ENCODE measurements at regions not wholly inside any gene's neighbourhood (a gene's known extent, or its start where the extent isn't known, plus 50 kb on each side); places are given as distances from the start of the nearest gene placed in this dataset.

DNA sequence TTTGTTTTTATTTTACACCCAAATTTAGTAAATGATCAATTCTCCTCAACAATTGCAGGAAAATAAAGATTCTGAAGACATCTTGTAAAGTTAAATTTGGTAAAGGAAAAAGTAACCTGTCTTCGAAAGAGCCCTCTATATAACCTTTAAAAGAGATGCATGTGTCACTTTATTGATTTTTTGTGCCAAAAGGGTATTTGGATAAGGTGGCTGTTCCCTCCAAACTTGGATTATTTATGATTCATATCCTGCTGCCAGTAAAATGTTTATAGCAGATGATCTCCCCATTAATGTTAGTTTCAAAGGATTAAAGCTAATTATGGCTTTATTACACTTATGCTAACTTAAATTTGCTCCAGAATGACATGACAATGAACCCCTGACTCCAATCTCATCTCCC is 98.8 kb downstream of the DUSP6 start:
- DNase-seq, result no peak

DNA sequence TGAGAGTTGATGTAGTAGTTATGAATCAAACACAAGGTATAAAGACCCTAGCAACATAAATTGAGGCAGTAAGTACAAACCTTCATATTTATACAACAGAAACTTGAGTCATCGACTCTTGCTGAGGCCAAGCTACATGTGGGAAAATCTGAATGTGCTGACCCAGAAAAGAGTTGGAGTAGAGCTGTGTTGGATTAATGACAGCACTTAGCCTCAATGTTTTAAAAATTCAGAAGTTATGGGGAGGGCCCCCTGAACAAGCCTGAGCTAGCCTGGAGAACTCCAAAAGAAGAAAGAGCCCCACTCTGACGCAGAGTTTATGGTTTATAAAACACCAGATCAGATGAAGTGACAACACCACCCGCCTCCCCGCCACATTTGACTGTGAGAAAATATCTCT is 100.0 kb downstream of the DUSP6 start:
- DNase-seq, result no peak

DNA sequence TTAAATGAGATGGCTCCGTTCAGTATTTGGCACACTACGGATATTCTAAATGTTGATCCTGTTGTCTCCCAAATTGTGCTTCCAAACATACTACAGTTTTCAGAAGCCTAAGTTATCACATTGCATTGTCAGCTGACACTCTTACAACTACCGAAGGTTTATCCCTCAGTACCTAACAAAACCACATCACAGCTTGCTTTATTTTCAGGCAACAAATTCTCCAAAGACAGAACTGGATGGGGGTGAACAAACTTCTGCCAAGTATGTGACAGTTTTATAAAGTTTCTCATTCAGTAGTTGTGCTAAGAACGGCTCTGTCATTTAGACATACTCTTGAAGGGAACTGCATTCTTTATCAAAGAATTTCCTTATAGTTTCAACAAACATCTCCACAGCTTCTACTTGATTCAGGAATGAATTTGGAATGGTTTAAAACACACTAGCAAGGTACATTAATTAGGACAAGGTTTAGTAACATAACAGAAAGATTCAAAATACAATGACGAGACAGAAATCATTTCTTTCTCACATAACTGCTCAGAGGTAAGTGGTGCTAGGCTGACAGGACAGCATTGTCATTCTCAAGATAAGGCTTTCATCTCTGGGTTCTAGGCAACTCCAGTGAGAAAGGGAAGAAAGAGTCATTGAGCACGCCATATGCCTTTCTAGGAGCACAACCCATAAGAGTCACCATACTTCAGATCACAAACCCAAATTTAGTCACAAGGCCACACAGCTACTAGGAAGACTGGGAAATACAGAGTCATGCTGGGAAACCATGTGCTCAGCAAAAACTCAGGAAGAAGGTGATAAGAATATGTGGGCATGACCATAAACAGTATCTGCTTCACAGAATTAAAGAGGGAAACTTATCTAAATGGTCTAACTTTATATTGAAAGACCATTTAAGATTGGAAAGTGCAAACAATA is 100.7 kb downstream of the DUSP6 start:
- no peak for DNase-seq

DNA sequence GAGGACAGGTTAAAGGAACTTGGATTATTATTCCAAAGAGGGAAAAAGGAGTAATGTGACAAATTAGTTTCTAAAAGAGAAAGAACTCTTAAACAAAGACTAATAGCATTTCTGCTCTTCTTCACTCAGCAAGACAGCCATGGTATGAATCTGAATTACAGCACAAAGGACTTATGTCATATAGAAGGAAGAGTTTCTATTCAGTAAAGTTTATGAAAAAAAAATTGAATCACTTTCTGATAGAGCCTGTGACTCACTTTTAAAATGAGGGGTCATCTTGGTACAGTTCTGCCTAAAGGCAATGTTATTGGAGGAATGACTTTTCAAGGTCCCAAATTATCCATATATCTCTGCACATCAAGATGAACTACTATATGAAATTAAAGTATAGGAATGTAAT is 101.7 kb downstream of the DUSP6 start:
- peak in 1 of 4 experiments; percentile 18 for DNase-seq

DNA sequence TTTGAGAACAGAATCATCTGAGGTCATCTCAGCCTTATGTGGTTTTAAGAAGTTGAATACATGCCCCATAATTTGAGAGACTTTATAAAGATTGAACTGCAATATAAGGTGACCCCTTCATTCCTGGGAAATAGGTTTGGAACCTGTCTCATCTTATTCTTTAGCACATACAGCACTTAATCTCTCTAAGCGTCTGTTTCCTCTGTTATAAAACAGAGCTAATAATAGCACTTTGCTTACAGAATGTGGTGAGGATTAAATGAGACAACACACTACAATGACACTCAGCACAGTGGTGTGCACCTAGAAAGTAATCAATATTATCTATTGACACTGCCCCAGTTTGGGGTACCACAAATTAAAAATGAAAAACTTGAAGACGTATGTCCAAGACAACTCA is 102.1 kb downstream of the DUSP6 start:
- no peak for DNase-seq

DNA sequence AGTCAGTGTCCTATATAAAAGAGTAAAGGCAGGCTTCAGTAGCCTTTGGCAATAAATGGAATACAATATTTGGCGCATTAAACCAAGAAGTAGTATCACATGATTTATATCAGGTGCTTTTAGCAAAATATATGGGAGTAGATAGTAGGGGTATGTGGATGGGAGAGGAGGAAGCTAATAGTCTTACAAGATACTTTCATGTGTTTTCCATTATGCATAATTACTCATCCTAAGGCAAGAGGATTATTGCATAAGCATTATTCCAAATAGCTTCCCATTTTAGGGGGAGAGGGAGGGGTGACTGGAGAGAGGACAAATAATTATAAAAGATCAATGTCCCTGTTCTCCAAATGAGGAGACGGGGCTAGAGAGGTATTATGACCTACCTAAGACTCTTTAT is 104.3 kb downstream of the DUSP6 start:
- peak in 2 of 4 experiments; percentile 54 to 62 for DNase-seq

DNA sequence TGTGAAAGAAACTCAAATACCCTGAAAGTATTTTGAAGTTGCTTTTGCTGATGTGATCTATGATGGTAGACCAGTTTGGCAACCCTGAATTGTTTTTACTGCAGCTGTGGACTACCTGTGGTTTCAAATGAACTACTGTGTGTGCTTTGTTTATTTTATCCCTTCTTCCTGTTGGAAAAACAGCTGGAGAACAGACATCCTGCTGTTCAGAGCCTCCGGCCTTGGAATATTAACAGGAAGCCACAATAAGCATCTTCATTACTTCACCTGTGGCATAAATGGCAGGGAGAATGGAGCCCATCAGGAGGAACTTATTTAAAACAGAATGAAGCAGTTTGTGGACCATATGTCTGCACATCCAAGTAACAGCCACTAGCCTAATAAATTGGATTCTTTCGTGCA is 104.8 kb downstream of the DUSP6 start:
- DNase-seq, result no peak

DNA sequence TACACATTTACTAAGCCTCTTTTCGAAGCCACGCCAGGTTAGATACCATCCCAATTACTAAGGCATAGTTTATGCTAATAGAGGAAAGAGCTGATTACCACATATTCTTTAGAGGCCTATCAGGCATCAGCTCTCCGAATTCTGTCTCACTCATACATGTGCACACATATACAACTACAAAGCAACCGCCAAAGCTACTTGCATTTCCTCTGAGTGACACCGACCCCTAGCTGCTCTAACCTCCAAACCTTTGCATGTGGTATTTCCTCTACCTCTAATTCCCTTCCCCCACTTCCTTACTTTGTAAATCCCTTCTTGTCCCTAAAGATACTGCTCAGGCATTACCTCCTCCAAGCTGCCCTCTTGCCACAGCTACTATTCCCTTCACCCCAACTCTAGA is 107.2 kb downstream of the DUSP6 start:
- peak in 1 of 4 experiments; percentile 17 for DNase-seq

DNA sequence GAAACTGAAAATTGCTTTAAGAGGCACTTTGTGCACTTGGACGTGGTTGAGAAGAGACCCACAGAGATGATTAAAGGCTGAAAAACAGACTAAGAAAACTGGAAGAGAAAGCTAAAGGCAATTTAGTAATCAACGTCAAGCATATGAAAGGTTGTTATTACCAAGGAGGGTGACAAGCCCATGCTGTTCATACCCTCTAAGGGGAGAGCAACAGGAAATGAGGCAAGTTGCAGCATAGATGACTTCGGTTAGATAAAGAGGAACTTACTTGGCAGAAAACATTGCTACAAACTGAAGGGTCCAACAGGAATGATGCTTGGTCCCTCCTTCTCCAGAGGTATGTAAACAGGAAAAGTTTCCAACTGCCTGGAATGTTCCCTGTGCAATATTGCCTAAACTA is 107.8 kb downstream of the DUSP6 start:
- peak; percentile 65 to 90 (median 75) for DNase-seq

DNA sequence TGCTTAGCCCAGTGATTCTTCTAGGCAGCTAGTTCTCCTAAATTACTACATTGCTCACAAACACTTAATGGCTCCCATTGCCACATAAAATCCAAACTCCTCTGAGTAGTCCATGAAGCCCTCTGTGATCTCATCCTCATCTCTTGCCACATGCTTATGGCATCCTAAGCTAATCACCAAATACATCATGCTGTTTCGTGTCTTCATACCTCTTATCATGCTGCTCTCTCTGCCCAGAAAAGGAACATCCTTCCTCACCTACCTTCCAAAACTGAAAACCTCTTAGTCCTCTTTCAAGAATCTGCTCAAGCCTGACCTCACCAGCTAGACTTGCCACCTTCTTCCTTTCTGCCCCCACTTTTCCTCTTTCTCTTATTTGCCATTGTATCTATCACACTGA is 108.5 kb downstream of the DUSP6 start:
- peak; percentile 35 to 80 (median 52) for DNase-seq

DNA sequence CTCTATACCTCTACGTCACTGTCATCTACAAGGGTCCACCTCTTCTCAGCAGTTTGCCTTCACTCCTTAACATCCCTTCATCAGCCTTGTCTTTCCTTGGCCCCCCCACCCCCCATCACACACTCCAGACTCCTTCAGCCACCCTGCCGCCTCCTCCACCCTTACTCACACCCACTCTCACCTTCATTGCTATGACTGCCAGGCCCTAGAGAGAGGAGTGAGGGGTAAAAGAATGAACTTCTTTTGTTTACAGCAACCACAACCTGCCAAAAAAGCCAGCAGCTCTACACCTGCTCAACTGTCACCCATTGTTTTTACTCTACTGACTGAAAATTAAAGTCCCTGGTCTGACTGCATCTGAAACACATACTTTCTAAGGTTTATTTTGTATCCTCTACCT is 112.8 kb downstream of the DUSP6 start:
- DNase-seq, result no peak

DNA sequence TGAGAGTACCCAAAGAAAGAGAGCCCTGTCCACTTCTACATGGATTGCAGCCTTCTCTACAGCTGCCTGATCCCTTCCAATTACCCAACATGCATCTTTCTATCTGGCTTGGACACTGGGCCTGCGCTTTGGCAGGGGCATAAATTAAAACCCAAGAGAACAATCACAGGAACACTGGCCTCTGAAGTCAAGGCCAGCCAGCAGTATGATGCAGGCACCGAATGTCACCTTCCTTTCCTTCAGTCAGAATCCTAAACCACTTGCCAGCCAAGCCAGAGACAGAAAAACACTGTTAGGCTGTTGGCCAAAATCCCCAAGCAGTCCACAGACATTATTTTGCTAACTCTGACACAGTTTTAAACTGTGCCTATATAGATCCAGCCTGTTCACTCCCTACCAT is 113.7 kb downstream of the DUSP6 start:
- no peak for DNase-seq

DNA sequence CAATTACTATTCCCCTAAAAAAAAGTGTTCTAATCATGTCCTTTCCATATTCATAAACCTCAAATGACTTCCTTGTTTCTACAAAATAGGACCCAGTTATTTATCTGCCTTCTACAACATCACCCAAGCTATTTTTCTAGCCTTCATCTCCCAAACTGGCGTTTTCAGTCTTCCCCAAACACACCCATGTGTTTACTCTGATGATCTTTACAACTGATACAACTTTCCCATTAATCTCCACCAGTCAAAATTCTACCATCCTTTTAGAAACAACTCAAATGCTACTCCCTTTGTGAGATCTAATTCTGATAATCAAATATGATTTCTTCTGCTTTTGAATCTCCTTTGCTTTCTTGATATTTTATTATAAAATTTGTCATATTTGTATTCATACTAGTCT is 114.5 kb downstream of the DUSP6 start:
- no peak for DNase-seq

DNA sequence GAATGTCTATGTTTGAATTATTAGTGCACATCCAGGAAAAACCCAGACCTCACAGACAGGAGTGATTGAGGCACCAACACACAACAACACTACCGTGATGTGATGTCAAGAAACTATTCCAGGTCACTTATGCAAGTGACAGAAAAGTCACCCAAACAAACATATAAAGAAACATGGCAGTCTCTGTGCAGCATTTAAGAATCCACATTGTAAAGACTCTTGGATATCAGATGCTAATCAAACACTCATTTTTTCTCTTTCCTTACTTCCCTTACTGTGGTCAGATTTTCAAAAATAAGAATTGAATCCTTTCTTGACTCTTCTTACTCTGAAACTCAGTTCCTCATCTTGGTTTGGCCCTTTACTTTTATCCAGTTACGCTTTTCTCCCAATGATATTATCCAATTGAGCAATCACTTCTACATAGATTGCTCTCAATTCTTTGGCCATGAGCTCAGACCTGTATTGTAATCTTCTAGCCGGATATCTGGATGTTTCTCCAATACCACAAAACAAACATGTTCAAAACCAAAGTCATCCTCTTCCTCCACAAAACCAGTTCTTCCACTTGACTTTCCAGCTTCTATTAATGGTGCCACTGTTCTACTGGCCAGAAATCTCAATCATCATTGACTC is 115.4 kb downstream of the DUSP6 start:
- peak in 2 of 4 experiments; percentile 53 for DNase-seq

DNA sequence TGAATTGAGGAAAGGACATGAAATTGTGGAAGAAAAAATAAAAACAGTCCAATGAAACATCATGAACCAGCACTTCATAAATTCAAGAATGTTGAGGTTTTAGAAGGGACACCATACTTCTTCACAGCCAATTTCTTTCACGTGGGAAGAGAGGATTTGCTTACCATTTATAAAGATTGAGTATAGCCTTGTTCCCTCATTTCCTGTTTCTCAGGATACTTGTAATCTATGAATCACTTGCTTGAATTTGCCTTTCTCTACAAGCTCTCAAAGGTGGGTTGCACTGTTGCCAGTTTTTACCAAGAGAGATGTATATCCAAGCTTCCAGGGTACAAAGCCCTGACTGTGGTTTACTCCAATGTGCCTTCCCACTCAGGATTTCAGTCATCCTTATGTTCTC is 116.1 kb downstream of the DUSP6 start:
- DNase-seq, result peak in 1 of 4 experiments; percentile 44

DNA sequence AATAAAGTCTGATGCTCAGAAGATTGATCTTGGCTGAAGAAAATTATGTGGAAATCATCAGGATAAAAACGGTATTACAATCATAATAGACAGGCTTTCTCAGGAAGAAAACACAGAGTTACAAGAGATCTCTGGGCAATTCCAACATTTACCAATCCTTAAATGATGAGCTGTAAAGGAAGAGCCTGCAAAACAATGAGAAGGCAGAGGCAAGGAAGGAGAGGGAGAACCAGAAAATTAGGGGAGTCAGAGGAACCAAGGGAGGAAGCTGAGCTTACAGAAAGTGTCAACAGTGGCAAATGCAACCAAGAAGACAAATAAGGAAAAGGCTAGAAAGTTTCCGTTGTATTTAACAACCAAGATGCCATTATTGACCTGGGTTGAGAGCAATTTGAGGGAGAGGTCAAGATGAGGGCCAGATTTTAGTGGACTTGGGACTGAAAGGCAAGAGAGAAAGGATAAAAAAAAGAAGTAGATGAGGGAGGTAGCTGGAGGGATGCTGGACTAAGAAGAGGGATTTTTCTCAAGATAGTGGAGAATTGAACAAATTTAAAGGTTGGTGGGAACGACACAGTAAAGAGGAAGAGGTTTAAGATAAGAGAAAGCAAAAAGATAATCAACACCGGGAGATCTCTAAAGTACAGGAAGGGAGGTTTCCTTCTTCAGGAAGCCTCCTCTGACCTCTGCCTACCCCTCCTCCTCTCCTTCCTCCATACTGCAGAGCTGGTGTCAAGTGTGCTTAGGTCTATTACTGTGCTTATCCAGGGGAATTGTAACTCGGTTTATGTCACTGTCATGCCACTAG is 116.9 kb downstream of the DUSP6 start:
- peak in 1 of 4 experiments; percentile 30 for DNase-seq

DNA sequence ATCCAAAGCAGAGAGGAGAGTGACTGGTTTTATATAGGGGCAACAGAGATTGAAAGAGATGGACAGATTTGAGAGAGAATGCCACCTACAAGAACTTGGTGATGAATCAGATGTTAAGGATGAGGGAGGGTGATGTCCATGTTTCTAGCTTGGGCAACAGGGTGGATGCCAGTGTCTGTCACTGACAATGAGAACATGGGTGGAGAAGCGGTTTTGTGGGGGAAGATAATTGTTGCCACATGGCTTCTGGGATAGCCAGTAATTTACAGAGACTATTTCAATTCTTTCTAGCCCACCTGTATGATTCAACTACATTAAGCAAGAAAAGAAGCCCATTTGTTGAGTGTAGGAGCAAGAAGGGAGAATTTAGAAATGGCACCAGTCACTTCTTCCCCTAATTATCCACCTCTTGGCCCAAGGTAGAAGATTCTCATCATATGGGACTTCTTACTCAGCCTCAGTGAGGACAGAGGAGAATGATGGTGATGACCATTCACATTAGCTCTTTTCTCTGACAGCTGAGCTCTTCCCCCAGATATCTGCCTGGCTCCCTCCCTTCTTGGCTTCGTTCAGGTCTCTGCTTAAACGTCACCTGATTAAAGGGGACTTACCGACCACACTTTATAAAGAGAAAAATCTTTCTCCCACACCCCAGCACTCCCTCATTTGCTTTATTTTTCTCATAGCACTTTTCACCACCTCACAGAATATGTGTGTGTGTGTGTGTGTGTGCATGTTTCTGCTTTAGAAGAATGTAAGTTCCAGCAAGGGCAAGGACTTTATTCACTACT is 117.8 kb downstream of the DUSP6 start:
- DNase-seq, result peak in 2 of 4 experiments; percentile 23 to 36

DNA sequence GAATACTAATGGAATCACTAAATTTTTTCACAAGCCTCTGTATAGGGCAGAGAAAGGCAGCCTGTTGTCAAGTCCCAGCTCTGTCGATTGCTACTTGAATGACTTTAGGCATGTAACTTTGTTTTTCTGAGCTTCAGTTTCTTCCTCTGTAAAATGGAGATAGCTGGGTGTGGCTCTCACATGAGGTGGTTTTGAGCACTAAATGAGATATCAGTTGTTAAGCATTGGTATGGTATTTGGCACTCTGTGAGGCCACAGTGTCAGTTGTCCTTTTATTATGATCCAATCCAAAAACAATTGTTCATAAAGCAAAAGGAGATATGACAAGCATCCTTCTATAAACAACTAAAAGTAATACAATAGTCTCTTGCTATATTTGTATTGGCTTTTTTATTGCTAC is 120.6 kb downstream of the DUSP6 start:
- DNase-seq, result no peak

DNA sequence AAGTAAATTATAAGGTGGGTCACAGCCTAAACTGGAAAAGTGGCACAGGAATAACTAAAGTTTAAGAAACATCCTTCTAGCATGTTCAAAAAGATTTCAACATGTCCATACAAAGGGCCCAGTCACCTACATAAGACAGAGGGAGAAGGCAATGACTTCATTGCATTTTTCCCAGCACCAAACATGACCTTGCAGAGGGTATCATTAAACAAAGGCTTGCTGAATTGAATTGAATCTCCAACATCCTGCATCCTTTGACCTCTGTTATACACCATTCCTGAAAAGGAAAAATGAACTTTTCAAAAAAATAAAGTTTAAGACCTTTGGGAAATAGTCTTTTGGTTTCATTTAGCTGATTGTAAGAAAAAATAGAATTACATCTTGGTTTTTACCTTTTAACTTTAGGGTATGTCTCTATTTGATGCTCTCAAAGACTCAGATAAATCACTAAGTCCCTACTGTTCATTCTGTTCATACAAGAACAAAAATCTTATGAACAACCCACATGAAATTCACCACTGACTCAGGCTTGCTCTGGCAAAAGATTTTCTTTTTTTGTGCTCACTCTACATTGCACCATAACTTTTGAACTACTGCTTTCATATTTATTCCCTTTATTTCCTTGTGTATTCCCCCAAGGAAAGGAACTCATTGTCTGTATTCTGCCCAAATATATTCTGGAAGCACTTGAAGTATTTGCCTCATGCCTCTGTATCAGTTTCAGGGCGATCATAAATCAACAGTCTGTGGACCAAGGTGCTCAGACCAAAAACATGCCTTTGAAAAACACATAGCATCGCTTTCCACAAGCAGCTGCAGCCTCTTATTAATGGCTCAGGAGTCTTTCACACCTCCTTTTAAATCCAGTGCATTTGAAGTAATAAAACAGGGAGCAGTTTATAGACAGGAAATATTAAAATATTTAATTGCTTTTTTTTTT is 121.7 kb downstream of the DUSP6 start:
- no peak for DNase-seq

DNA sequence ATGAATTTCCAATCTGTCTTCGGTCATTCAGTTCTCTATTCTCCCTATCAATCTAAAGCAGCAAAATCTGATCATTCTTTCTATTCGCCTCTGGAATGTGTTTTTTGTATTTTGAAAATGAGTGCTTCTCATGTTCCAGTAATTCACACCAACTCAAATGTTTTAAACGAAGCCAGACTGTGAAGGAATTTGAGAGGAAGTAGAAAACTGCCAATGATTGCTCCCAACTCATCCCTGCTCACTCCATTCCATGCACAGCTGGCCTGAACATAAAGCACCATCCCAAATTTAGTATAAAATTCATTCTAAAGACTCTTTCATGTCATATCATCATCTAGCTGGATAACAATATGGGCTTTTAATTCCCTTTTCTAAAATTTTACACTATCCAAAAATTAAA is 123.8 kb downstream of the DUSP6 start:
- DNase-seq, result no peak

DNA sequence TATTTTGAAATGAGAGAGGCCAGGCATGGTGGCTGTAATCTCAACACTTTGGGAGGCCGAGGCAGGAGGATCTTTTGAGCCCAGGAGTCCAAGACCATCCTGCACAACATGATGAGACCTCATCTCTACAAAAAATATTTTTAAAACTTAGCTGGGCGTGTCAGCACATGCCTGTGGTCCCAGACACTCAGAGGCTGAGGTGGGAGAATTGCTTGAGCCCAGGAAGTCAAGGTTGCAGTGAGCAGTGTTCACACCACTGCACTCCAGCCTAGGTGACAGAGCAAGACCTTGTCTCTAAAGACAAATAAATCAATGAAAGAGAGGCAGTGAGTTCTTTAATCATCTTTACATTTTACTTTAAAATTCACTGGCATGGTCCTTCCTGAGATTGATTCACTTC is 124.5 kb downstream of the DUSP6 start:
- DNase-seq, result no peak

Measured in suppressor macrophage (primary cell).